Subcutaneous abdominal adipose tissue (tissue), 5 donors: ENCODE measurements at regions not wholly inside any gene's neighbourhood (a gene's known extent, or its start where the extent isn't known, plus 50 kb on each side); places are given as distances from the start of the nearest gene placed in this dataset.
A peak's percentile ranks its signal among the peaks of the same experiment; 100 is the strongest.

Experiments used
- H3K27ac ChIP-seq: one replicate; pipeline ENCODE4 v1.7.0; 2013; ENCODE audit warnings: low read depth, mild to moderate bottlenecking, inconsistent platforms, low read length, moderate library complexity
- H3K27me3 ChIP-seq, 5 donors: one replicate each; pipeline ENCODE4 v1.7.0; 2013; ENCODE audit warnings: low read length in 5 of 5, inconsistent platforms in 1 of 5; ENCODE audit not compliant: control insufficient read depth in 5 of 5, insufficient read depth in 4 of 5
- H3K36me3 ChIP-seq, 5 donors: one replicate each; pipeline ENCODE4 v1.7.0; 2013; ENCODE audit warnings: low read length in 5 of 5; ENCODE audit not compliant: control insufficient read depth in 5 of 5, insufficient read depth in 5 of 5
- H3K4me1 ChIP-seq, 5 donors: one replicate each; pipeline ENCODE4 v1.7.0; 2013; ENCODE audit warnings: low read length in 5 of 5, mild to moderate bottlenecking in 3 of 5, moderate library complexity in 1 of 5; ENCODE audit not compliant: control insufficient read depth in 5 of 5, insufficient read depth in 5 of 5
- H3K4me3 ChIP-seq, 5 donors: one replicate each; pipeline ENCODE4 v1.7.0; 2013; ENCODE audit warnings: low read length in 5 of 5, low read depth in 1 of 5
- H3K9ac ChIP-seq, 5 donors: one replicate each; pipeline ENCODE4 v1.7.0; 2013; ENCODE audit warnings: low read length in 5 of 5, mild to moderate bottlenecking in 4 of 5, moderate library complexity in 3 of 5
- H3K9me3 ChIP-seq, 5 donors: one replicate each; pipeline ENCODE4 v1.7.0; 2013; ENCODE audit warnings: low read length in 5 of 5; ENCODE audit not compliant: control insufficient read depth in 5 of 5
- donor health status: healthy.
- donor health status: healthy.
- donor health status: healthy.
- donor health status: healthy.
- donor health status: healthy.

DNA sequence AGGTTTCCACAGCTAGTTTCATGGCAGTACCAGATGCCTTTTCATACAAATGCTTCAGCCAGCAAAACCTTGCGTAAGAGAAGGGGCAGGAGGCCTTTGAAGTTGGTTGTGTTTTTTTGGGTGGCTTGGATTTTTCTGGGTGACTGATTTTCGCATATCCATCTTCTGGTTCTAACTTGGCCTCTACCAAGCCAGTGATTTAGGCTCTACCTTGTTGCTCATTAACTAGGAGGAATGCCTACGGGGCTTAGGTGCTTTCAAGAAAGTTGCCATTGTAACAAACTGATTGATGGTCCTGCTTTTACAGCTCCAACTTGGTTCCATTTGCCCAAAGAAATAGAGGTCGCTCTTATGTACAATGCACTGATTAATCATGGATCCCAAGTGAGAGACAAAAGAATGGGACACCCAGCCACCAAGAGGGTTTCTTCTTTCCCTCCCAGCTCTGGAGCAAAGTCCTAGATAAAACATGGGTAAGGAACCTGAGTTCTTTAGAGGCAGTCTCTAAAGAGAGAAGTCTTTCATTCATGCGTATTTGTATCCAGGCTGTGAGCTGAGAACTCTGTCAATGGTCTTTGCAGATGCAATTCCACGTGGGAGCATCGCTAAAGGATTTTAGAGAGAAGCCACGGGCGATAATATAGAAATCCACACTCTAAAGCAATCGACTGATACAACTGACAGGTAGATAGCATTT is 92.1 kb upstream of the FGFR2 start:
- Histone ChIP-seq H3K27ac (no peak overlapping the region), H3K9me3 (no peaks in the 10 kb centered on the region), H3K27me3 (peaks cover 0 to 10% (median 7%) of the 10 kb centered on the region in 5 donors), H3K4me1 (no peaks in the 10 kb centered on the region), H3K9ac (no peak overlapping the region), H3K36me3 (no peaks in the 10 kb centered on the region), H3K4me3 (no peak overlapping the region)

DNA sequence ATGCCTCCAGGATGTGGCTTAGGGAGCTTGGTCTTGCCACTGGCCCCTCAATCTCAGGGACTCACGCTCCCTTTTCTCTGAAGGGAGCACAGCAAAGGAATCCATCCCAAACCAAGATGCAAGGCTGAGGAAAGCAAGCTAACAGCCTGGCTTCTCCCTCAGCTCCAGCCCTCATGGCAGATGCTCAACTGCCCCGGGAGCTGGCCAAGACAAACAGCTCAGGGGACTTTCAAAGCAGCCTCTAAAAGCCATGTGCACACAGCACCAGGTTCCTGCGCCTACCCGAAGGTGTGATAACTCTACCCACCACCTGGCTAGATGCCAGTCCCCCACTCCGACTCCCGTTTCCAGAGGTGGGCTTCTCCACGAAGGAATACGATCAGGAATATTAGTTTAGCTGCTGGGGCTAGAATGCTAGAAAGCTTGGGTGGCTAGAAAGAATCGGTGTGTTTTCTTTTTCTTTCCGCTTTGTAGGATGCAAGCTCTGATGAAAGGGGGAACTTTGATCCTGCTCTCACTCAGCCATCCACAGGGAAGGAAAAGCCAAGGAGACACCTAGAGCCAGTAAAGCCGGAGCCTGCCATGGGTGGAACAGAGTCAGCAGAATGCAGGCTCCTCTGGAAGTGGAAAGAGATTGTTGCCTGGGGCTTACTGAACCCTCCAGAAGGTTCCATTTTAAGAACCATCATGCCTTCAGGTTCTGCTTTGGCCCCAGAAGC is 89.0 kb upstream of the FGFR2 start:
- Histone ChIP-seq H3K4me1 (no peaks in the 10 kb centered on the region), H3K27ac (no peak overlapping the region), H3K9me3 (no peaks in the 10 kb centered on the region), H3K36me3 (no peaks in the 10 kb centered on the region), H3K9ac (no peak overlapping the region), H3K4me3 (no peak overlapping the region), H3K27me3 (peaks cover 0 to 10% (median 7%) of the 10 kb centered on the region in 5 donors)

DNA sequence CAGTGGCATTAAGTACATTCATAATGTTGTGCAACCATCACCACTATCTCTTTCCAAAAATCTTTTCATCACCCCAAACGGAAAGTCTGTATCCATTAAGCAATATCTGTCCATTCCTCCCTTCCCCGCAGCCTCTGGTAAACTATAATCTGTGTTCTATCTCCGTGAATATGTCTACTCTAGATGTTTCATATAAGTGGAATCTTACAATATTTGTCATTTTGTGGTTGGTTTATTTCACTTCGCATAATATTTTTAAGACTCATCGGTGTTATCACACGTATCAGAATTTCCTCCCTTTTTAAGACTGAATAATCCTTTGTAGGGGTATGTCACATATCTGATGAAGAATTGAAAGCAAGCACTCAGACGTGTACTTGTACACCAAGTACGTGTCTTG is 86.0 kb upstream of the FGFR2 start:
- H3K4me1 ChIP-seq: peaks cover 0 to 6% (median 0%) of the 10 kb centered on the region in 5 donors
- no peaks in the 10 kb centered on the region for H3K36me3 ChIP-seq
- no peaks in the 10 kb centered on the region for H3K9me3 ChIP-seq
- H3K4me3 ChIP-seq: no peak overlapping the region
- no peak overlapping the region for H3K9ac ChIP-seq
- no peak overlapping the region for H3K27ac ChIP-seq
- peaks cover 4 to 8% (median 7%) of the 10 kb centered on the region in 5 donors for H3K27me3 ChIP-seq

DNA sequence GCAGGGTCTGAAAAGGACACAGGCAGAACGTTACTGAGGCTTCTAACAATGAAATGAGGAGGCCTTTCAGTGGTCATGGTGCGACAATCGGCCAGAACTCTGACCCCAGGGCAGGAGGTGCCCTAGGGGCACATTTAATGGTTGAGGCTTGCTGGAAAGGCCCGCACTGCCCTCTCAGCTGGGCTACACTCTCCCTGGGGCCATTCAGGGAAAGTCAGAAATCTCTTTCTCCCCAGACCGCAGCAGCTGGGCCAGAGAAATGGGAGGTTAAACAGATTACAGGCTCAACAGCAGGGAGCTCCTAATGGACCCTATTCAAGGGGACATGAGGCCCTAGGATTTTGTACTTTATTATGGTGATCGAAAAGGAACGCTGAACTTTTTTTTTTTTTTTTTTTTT is 85.6 kb upstream of the FGFR2 start:
- Histone ChIP-seq H3K4me3 (no peak overlapping the region), H3K36me3 (no peaks in the 10 kb centered on the region), H3K4me1 (peaks cover 0 to 6% (median 0%) of the 10 kb centered on the region in 5 donors), H3K27me3 (peaks cover 4 to 8% (median 7%) of the 10 kb centered on the region in 5 donors), H3K9ac (no peak overlapping the region), H3K9me3 (peaks cover 0 to 2% (median 0%) of the 10 kb centered on the region in 5 donors), H3K27ac (no peak overlapping the region)

DNA sequence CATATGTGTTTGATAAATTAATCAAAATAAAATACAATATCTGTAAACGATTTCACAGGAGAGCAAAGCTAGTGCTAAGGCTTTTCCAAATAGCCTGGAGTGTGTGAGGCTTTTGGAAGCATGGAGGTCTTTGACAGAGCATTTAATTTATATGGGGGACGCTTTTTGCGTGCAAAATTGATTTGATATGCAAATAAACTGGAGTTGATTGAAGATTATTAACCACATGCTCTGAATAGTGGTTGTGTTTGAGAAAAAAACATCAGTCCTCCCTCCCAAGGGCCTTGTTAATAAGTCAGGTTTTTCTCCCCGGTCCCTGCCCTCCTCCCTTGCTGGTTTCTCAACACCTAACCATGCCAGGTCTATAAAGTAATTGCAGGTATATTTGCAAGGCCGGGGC is 85.1 kb upstream of the FGFR2 start:
- peaks cover 0 to 6% (median 4%) of the 10 kb centered on the region in 5 donors for H3K9me3 ChIP-seq
- no peak overlapping the region for H3K27ac ChIP-seq
- peaks cover 4 to 7% (median 5%) of the 10 kb centered on the region in 5 donors for H3K27me3 ChIP-seq

DNA sequence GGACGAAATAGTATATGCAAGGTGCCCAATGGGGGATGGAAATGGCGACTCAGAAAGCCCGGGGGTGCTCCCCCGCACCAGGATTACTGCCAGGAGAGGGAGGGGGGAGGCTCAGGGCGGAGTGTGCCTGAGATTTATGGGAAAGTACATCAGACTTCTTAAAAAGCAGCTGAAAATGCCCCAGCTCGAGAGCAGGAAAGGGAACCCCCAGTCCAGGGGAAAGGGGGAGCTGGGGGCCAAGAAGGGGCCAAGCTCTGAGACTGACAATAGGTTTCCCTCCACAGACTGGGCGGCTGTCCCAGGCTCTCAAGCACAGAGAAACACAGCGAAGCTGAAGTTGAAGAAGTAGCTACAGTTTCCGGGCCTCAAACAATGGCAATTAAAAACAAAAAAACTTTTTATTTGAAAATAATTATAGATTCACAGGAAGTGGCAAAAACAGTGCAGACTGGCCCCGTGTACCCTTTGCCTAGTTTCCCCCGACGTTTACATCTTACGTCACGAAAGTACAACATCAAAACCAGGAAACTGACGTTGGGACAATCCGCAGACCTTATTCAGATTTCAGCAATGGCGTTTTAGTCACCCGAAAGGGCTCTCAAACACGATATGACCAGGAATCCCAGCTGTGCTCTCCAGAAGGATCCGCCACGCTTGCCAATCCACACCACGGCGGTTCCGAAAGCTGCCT is 83.9 kb upstream of the FGFR2 start:
- no peaks in the 10 kb centered on the region for H3K36me3 ChIP-seq
- peak overlapping the region in 3 of 5 donors; percentile 11 to 34 (median 16) for H3K4me3 ChIP-seq
- H3K9ac ChIP-seq: no peak overlapping the region
- peaks cover 3 to 4% (median 4%) of the 10 kb centered on the region in 5 donors for H3K27me3 ChIP-seq
- H3K9me3 ChIP-seq: peaks cover 0 to 9% (median 8%) of the 10 kb centered on the region in 5 donors
- peaks cover 0 to 6% (median 0%) of the 10 kb centered on the region in 5 donors for H3K4me1 ChIP-seq
- H3K27ac ChIP-seq: peak overlapping the region; percentile 16

More for the DNA sequence above, 85.1 kb upstream of the FGFR2 start:
- Histone ChIP-seq H3K9ac (no peak overlapping the region), H3K4me3 (no peak overlapping the region), H3K4me1 (peaks cover 0 to 6% (median 0%) of the 10 kb centered on the region in 5 donors), H3K36me3 (no peaks in the 10 kb centered on the region)

DNA sequence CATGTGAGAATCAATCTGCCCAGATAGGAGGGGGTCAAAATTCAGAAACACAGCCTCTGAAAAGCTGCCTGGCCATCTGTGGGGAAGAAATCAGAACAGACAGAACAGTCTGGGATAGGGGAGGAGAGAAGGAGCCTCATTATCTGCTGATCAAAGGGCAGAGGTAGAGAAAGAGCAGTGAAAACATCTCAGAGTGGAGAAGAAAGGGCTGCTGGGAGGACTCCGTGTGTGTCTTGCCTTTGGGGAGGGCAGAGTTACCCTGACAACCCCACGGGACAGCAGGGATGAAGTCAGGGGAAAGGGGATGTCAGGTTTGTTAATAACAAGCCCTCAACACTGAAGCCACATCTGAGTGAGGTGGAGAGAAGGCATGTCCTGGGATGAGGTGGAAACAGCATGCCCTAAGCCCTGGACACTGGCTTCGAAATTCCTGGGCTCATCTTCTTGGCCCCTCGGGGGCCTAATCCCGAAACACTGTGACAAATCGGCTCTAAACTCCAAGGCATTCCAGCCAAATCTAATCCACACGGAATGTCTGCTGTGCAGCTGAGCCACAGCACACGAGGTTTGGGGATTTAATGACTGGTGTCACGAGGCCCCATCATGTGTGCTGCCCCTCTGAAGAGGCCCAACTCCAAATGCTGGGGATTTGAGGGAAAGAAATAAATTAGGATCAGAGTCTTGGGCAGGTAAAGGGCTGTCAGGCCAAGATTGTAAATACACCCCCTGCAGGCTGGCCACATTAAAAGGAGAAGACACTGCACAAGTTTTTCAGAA is 82.8 kb upstream of the FGFR2 start:
- H3K9ac ChIP-seq: no peak overlapping the region
- peaks cover 0 to 4% (median 2%) of the 10 kb centered on the region in 5 donors for H3K27me3 ChIP-seq
- H3K27ac ChIP-seq: no peak overlapping the region
- H3K4me3 ChIP-seq: no peak overlapping the region
- H3K9me3 ChIP-seq: peaks cover 0 to 9% (median 8%) of the 10 kb centered on the region in 5 donors
- no peaks in the 10 kb centered on the region for H3K36me3 ChIP-seq
- peaks cover 0 to 6% (median 0%) of the 10 kb centered on the region in 5 donors for H3K4me1 ChIP-seq

DNA sequence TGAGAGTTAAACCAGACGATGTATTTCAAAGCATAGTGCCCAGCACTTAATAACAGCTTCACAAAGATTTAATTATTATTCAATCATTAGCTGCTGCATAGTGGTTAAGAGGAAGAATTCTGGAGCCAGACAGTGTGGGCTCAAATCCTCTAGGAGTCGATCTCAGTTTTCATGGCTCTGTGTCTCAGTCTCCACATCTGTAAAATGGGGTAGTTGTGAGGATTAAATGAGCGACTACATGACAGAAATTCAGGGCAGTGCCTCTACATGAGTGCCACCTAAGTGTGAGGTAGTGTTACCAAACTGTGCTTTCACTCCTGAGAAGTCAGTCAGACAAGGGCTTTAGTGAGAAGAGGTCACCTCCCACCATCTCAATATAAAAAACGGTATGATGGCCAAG is 81.7 kb upstream of the FGFR2 start:
- Histone ChIP-seq H3K4me1 (peaks cover 0 to 6% (median 0%) of the 10 kb centered on the region in 5 donors), H3K9me3 (peaks cover 0 to 12% (median 11%) of the 10 kb centered on the region in 5 donors), H3K27ac (no peak overlapping the region), H3K27me3 (peaks cover 0 to 4% (median 0%) of the 10 kb centered on the region in 5 donors), H3K9ac (no peak overlapping the region), H3K4me3 (no peak overlapping the region), H3K36me3 (no peaks in the 10 kb centered on the region)

DNA sequence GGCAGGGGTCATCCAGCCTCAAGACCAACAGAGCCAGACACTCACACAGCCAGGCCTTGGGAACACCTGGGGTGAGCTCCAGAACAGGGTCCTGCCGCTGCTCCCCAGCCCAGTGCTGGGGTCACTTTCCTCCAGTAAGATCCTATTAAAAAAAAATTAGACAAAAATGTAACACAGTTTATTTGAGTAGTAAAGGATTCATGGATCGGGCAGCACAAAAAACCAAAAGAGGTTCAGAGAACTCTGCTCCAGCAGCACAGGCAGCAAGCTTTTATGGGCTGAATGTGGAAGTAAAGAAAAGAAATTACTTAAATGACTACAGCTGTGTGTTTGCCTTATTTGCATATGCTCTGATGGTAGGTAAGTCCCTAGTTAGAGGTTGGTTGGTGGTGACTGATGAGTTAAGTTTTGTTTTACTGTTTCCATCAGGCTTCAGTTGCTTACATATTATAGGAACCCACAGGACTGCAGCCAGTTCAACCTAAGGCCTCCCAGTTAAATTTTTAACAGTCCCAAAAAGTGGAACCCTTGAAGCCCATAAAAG is 80.5 kb upstream of the FGFR2 start:
- Histone ChIP-seq H3K9ac (no peak overlapping the region), H3K27ac (no peak overlapping the region), H3K9me3 (peaks cover 0 to 15% (median 12%) of the 10 kb centered on the region in 5 donors), H3K4me1 (peaks cover 0 to 6% (median 0%) of the 10 kb centered on the region in 5 donors), H3K4me3 (no peak overlapping the region), H3K27me3 (peaks cover 0 to 4% (median 0%) of the 10 kb centered on the region in 5 donors), H3K36me3 (no peaks in the 10 kb centered on the region)
